ENCODE measurements at regions not wholly inside any gene's neighbourhood (a gene's known extent, or its start where the extent isn't known, plus 50 kb on each side); places are given as distances from the start of the nearest gene placed in this dataset.

GRCh38 chr14:84084056-84084630, 1445.8 kb upstream of the FLRT2 start:
- DNase-seq (no peak), ATAC-seq (ENCODE audit: insufficient read depth, low read depth) (no peak)
- no peak for TF ChIP-seq EZH2 (IDR thresholded peaks at IDR 0.05; ENCODE audit: borderline replicate concordance, low read depth, low read length, severe bottlenecking)
- no peak for TF ChIP-seq CTCF (IDR thresholded peaks at IDR 0.05; ENCODE audit: borderline replicate concordance, extremely low read depth, low read length, poor library complexity, severe bottlenecking)
- H3K9me3 ChIP-seq (ENCODE audit: insufficient read depth, low read length, severe bottlenecking), result peaks cover 3% of the 10 kb centered on the region
- no peaks in the 10 kb centered on the region for H3K36me3 ChIP-seq (ENCODE audit: insufficient read depth, low read length)
- no peak overlapping the region for H3K9ac ChIP-seq (ENCODE audit: low read depth, low read length)
- H2AFZ ChIP-seq (ENCODE audit: low read depth, low read length), result no peak overlapping the region
- H3K4me1 ChIP-seq (ENCODE audit: insufficient read depth, low read length), result no peaks in the 10 kb centered on the region
- no peak overlapping the region for H3K27ac ChIP-seq (ENCODE audit: low read length)
- H4K20me1 ChIP-seq (ENCODE audit: insufficient read depth, low read length), result no peaks in the 10 kb centered on the region
- no peak overlapping the region for H3K4me3 ChIP-seq (ENCODE audit: low read depth in 1 of 2, low read length in 2 of 2)
- H3K79me2 ChIP-seq (ENCODE audit: insufficient read depth, low read length), result no peaks in the 10 kb centered on the region
- no peaks in the 10 kb centered on the region for H3K27me3 ChIP-seq (ENCODE audit: insufficient read depth, low read length, poor library complexity)
- H3K4me2 ChIP-seq (ENCODE audit: insufficient read depth, low read length), result no peak overlapping the region

GRCh38 chr14:84085493-84085892, 1444.5 kb upstream of the FLRT2 start:
- TF ChIP-seq EZH2 (IDR thresholded peaks at IDR 0.05; ENCODE audit: borderline replicate concordance, low read depth, low read length, severe bottlenecking) (no peak), CTCF (IDR thresholded peaks at IDR 0.05; ENCODE audit: borderline replicate concordance, extremely low read depth, low read length, poor library complexity, severe bottlenecking) (no peak)
- H4K20me1 ChIP-seq (ENCODE audit: insufficient read depth, low read length), result no peaks in the 10 kb centered on the region
- ATAC-seq (ENCODE audit: insufficient read depth, low read depth), result no peak
- no peak overlapping the region for H3K4me3 ChIP-seq (ENCODE audit: low read depth in 1 of 2, low read length in 2 of 2)
- no peak for DNase-seq
- H3K9me3 ChIP-seq (ENCODE audit: insufficient read depth, low read length, severe bottlenecking), result peaks cover 6% of the 10 kb centered on the region
- no peaks in the 10 kb centered on the region for H3K36me3 ChIP-seq (ENCODE audit: insufficient read depth, low read length)
- H3K9ac ChIP-seq (ENCODE audit: low read depth, low read length), result no peak overlapping the region
- H3K4me1 ChIP-seq (ENCODE audit: insufficient read depth, low read length), result no peaks in the 10 kb centered on the region
- no peak overlapping the region for H3K4me2 ChIP-seq (ENCODE audit: insufficient read depth, low read length)
- H3K27me3 ChIP-seq (ENCODE audit: insufficient read depth, low read length, poor library complexity), result no peaks in the 10 kb centered on the region
- no peak overlapping the region for H3K27ac ChIP-seq (ENCODE audit: low read length)
- no peak overlapping the region for H2AFZ ChIP-seq (ENCODE audit: low read depth, low read length)
- no peaks in the 10 kb centered on the region for H3K79me2 ChIP-seq (ENCODE audit: insufficient read depth, low read length)

GRCh38 chr14:84086714-84087113, 1443.2 kb upstream of the FLRT2 start:
- Histone ChIP-seq H3K27me3 (ENCODE audit: insufficient read depth, low read length, poor library complexity) (no peaks in the 10 kb centered on the region), H3K4me2 (ENCODE audit: insufficient read depth, low read length) (no peak overlapping the region), H3K36me3 (ENCODE audit: insufficient read depth, low read length) (no peaks in the 10 kb centered on the region), H3K4me3 (ENCODE audit: low read depth in 1 of 2, low read length in 2 of 2) (no peak overlapping the region), H4K20me1 (ENCODE audit: insufficient read depth, low read length) (no peaks in the 10 kb centered on the region), H2AFZ (ENCODE audit: low read depth, low read length) (no peak overlapping the region), H3K9me3 (ENCODE audit: insufficient read depth, low read length, severe bottlenecking) (peaks cover 8% of the 10 kb centered on the region), H3K4me1 (ENCODE audit: insufficient read depth, low read length) (no peaks in the 10 kb centered on the region), H3K79me2 (ENCODE audit: insufficient read depth, low read length) (no peaks in the 10 kb centered on the region), H3K27ac (ENCODE audit: low read length) (no peak overlapping the region), H3K9ac (ENCODE audit: low read depth, low read length) (no peak overlapping the region)
- no peak for ATAC-seq (ENCODE audit: insufficient read depth, low read depth)
- TF ChIP-seq EZH2 (IDR thresholded peaks at IDR 0.05; ENCODE audit: borderline replicate concordance, low read depth, low read length, severe bottlenecking) (no peak), CTCF (IDR thresholded peaks at IDR 0.05; ENCODE audit: borderline replicate concordance, extremely low read depth, low read length, poor library complexity, severe bottlenecking) (no peak)
- DNase-seq, result no peak

Measured in DND-41 (cell line).